BE2C (cell line): ENCODE measurements at regions not wholly inside any gene's neighbourhood (a gene's known extent, or its start where the extent isn't known, plus 50 kb on each side); places are given as distances from the start of the nearest gene placed in this dataset.

Experiments
- DNase-seq: peaks from one replicate; pipeline ENCODE4 v3.0.0-alpha.2; 2020
- H3K27me3 ChIP-seq: fragments of 250-450 bp; sonication (Bioruptor Pico); 2 replicates; pipeline ENCODE4 v1.5.1; 2020; ENCODE audit warnings: mild to moderate bottlenecking
- H3K36me3 ChIP-seq: fragments of 250-450 bp; sonication (Bioruptor Pico); 2 replicates; pipeline ENCODE4 v1.5.1; 2020; ENCODE audit warnings: mild to moderate bottlenecking
- H3K4me1 ChIP-seq: fragments of 250-450 bp; sonication (Bioruptor Pico); 2 replicates; pipeline ENCODE4 v1.5.1; 2020
- H3K4me3 ChIP-seq: 2 replicates; pipeline ENCODE4 v1.5.1; 2011; ENCODE audit warnings: low read depth, low read length
- H3K9me3 ChIP-seq: fragments of 250-450 bp; sonication (Bioruptor Pico); 2 replicates; pipeline ENCODE4 v1.5.1; 2020
- TF ChIP-seq, protein P1 (sequence below): IDR thresholded peaks from 2 replicates; pipeline ENCODE4 v1.5.1; 2012; ENCODE audit warnings: mild to moderate bottlenecking, low read depth, low read length

DNA sequence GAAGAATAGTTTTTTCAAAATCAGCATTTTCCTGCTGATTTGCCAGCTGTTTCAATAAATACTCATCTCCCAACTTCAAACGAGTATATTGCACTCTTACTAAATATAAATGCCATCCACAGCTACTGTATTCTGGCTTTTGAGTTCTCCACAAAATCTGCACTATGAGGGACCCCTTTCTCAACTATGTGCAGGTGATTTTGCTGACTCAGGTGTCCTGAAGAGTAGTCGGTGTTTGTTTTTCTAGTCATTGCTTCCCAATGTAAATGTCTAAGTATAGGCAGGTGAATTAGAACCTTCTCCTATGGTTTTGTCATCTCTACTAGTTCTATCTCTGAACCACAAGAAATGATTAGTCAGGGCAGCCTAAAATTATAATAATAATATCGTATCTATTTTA lies 616.8 kb upstream of the MEF2C start:
- Histone ChIP-seq H3K27me3 (no peaks in the 10 kb centered on the region), H3K4me3 (no peak overlapping the region), H3K4me1 (no peaks in the 10 kb centered on the region), H3K9me3 (no peaks in the 10 kb centered on the region), H3K36me3 (no peaks in the 10 kb centered on the region)
- TF ChIP-seq, protein P1, sequence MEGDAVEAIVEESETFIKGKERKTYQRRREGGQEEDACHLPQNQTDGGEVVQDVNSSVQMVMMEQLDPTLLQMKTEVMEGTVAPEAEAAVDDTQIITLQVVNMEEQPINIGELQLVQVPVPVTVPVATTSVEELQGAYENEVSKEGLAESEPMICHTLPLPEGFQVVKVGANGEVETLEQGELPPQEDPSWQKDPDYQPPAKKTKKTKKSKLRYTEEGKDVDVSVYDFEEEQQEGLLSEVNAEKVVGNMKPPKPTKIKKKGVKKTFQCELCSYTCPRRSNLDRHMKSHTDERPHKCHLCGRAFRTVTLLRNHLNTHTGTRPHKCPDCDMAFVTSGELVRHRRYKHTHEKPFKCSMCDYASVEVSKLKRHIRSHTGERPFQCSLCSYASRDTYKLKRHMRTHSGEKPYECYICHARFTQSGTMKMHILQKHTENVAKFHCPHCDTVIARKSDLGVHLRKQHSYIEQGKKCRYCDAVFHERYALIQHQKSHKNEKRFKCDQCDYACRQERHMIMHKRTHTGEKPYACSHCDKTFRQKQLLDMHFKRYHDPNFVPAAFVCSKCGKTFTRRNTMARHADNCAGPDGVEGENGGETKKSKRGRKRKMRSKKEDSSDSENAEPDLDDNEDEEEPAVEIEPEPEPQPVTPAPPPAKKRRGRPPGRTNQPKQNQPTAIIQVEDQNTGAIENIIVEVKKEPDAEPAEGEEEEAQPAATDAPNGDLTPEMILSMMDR = no peak
- DNase-seq = no peak

DNA sequence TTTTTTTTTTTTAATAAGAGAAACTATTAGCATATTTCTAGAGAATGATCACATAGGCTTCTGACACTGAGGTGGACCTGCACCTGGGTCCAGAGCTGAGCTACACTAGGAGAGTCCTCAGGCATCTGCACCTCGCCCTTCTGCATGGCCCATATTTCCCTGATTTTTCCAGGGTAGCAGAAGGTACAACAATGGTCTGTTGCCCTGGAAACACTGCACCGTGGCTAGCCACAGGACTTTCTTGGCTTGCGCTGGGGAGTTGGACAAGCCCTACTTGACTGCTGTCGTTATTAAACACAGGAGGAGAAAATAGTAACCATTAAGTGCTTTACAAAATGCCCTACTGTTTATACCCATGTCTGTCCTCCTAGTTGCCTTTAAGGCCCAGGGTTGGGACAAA lies 615.7 kb upstream of the MEF2C start:
- H3K4me3 ChIP-seq = no peak overlapping the region
- DNase-seq = no peak
- no peaks in the 10 kb centered on the region for H3K36me3 ChIP-seq
- H3K9me3 ChIP-seq = no peaks in the 10 kb centered on the region
- H3K4me1 ChIP-seq = no peaks in the 10 kb centered on the region
- TF ChIP-seq, protein P1 = no peak
- no peaks in the 10 kb centered on the region for H3K27me3 ChIP-seq

DNA sequence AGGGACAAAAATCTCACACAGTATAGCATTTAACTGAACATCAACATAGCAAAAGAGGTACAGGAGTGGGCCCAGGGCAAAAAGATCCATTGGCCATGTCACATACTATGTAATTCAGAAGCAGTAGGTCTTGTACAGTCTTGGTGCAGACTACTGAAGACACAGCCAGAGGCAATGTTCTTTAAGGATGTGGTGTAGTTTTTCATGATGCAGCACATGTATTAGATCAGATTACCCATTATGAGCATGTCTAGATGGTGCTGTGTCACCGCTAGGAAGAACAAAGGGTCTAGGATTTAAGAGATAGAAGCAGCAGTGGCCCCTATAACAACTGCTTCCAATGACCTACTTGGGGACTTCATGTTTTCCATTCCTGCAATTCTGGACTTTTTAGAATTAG lies 610.4 kb upstream of the MEF2C start:
- TF ChIP-seq, protein P1 = no peak
- Histone ChIP-seq H3K4me3 (no peak overlapping the region), H3K4me1 (no peaks in the 10 kb centered on the region), H3K27me3 (no peaks in the 10 kb centered on the region), H3K9me3 (no peaks in the 10 kb centered on the region), H3K36me3 (no peaks in the 10 kb centered on the region)
- no peak for DNase-seq

DNA sequence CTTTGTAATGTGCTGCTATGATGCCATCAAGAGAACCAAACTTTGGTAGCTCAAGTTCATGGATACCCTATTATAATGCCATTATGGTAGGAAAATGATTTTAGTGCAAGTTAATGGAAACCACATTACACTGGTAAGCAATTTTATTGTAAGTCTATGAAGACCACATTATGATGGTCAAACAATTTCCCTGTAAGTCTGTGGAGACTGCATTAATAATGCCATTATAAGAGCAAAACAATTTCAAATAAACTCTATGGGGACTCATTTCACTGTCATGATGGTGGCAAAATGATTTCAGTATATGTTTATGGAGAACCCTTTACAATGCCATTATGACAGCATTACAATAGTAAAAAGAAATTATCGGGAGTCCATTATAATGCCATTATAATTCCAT lies 602.0 kb upstream of the MEF2C start:
- DNase-seq = no peak
- Histone ChIP-seq H3K4me3 (no peak overlapping the region), H3K4me1 (no peaks in the 10 kb centered on the region), H3K9me3 (no peaks in the 10 kb centered on the region), H3K27me3 (no peaks in the 10 kb centered on the region), H3K36me3 (no peaks in the 10 kb centered on the region)
- TF ChIP-seq, protein P1 = no peak

DNA sequence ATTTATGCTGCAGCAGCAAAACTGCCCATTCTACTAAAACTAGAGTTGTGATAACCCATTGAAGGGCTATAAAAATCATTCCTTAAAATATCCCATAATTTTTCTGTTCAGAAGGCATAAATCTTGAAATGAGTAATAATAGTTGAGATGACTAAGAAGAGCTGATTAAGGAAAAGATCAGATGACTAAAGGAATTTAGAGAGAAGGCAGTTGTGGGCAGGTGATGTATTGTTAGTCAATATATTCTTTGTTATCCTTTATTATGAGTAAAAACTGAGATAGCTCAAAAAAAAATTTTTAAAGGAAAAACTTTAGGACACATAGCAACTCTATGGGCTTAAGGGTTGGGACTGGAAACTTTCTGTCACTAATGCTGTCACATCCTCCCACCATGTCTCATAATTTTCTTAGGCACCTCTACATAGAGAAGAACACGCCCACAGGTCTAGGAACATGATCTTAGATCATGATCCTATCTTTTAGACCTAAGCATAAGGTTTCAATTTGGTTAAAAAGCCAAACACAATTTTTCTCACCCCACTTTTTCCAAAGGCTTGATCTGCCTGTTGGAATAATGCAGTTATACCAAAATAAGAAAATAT lies 597.5 kb upstream of the MEF2C start:
- Histone ChIP-seq H3K36me3 (no peaks in the 10 kb centered on the region), H3K9me3 (no peaks in the 10 kb centered on the region), H3K4me1 (no peaks in the 10 kb centered on the region), H3K4me3 (no peak overlapping the region), H3K27me3 (no peaks in the 10 kb centered on the region)
- DNase-seq = no peak
- TF ChIP-seq, protein P1 = no peak

DNA sequence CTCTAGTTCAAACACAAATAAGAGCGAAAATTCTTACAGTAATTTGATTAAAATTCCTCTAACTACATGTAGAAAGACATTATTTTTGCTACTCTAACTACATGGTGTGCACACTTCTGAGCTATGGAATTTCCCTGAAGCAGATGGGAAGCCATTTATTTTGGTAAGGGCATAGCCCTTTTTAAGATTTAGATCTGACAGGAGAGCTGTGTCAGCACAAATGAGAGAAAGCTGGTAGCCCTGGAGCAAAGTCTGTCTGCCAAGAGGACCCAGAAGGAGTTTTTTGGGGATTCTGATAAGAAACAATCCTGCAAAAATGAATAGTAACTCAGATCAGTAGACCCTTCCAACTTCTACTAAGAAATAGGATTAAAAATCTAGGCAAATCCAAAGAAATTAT lies 595.9 kb upstream of the MEF2C start:
- DNase-seq = no peak
- H3K27me3 ChIP-seq = no peaks in the 10 kb centered on the region
- no peaks in the 10 kb centered on the region for H3K9me3 ChIP-seq
- H3K4me3 ChIP-seq = no peak overlapping the region
- H3K36me3 ChIP-seq = no peaks in the 10 kb centered on the region
- no peaks in the 10 kb centered on the region for H3K4me1 ChIP-seq
- TF ChIP-seq, protein P1 = no peak
